Caco-2 (cell line): ENCODE measurements at regions not wholly inside any gene's neighbourhood (a gene's known extent, or its start where the extent isn't known, plus 50 kb on each side); places are given as distances from the start of the nearest gene placed in this dataset.

Source experiments
- BruUV-seq: library from RNA; stranded (reverse); fragments of 400-500 nt; replicated peaks from 2 replicates; lab custom pipeline; 2021; lab: Mats Ljungman, UMichigan
- CTCF ChIA-PET: fragments of 300-600 bp; sonication (Branson Sonifier 250); formaldehyde crosslinking; loops from one replicate; lab custom pipeline; 2022; ENCODE audit warnings: antibody characterized with exemption; lab: Charles Lee
- POLR2A ChIA-PET: fragments of 300-600 bp; sonication (Branson Sonifier 250); formaldehyde crosslinking; loops from one replicate; lab custom pipeline; 2022; ENCODE audit warnings: antibody characterized with exemption; lab: Charles Lee
- DNase-seq, 2 experiments: peaks; one replicate each; pipeline versions ENCODE4 v3.0.0 to v3.0.0-alpha.2; 2020 to 2022
- H3K27me3 ChIP-seq: replicated peaks from 2 replicates; pipeline ENCODE4 v1.6.0; 2011; ENCODE audit warnings: low read length; ENCODE audit not compliant: control insufficient read depth, insufficient read depth
- H3K36me3 ChIP-seq: 2 replicates; pipeline ENCODE4 v1.5.1; 2011; ENCODE audit warnings: low read length; ENCODE audit not compliant: control insufficient read depth, insufficient read depth
- H3K4me1 ChIP-seq: fragments of 250-450 bp; sonication (Bioruptor Pico); 2 replicates; pipeline ENCODE4 v1.5.1; 2020; ENCODE audit warnings: mild to moderate bottlenecking
- H3K4me3 ChIP-seq: 2 replicates; pipeline ENCODE4 v1.5.1; 2011; ENCODE audit warnings: low read depth, mild to moderate bottlenecking, control low read depth, low read length
- H3K9me3 ChIP-seq: fragments of 250-450 bp; sonication (Bioruptor Pico); 2 replicates; pipeline ENCODE4 v1.5.1; 2020; ENCODE audit warnings: mild to moderate bottlenecking, moderate library complexity
- H3K27ac Mint-ChIP-seq: one replicate; pipeline ENCODE4 v1.8.0; 2022; ENCODE audit warnings: mixed read lengths; ENCODE audit not compliant: unreplicated experiment
- H3K27me3 Mint-ChIP-seq: one replicate; pipeline ENCODE4 v1.8.0; 2022; ENCODE audit warnings: mixed read lengths; ENCODE audit not compliant: insufficient read depth, unreplicated experiment
- H3K36me3 Mint-ChIP-seq: one replicate; pipeline ENCODE4 v1.8.0; 2022; ENCODE audit warnings: mild to moderate bottlenecking, mixed read lengths; ENCODE audit not compliant: insufficient read depth, unreplicated experiment
- H3K4me1 Mint-ChIP-seq: one replicate; pipeline ENCODE4 v1.8.0; 2022; ENCODE audit warnings: low read depth, mixed read lengths; ENCODE audit not compliant: unreplicated experiment
- H3K4me3 Mint-ChIP-seq: one replicate; pipeline ENCODE4 v1.8.0; 2022; ENCODE audit warnings: mild to moderate bottlenecking, moderate library complexity, mixed read lengths; ENCODE audit not compliant: unreplicated experiment
- H3K9me3 Mint-ChIP-seq: one replicate; pipeline ENCODE4 v1.8.0; 2022; ENCODE audit warnings: mixed read lengths; ENCODE audit not compliant: unreplicated experiment
- CTCF ChIP-seq, 2 experiments: fragments of 200-600 bp in 1 of 2; IDR thresholded peaks; 1 replicate in 1 of 2; 2 replicates in 1 of 2; pipeline versions ENCODE4 v1.5.1 to v1.8.0; 2011 to 2022; ENCODE audit warnings: antibody characterized with exemption in 1 of 2, control low read depth in 1 of 2, inconsistent platforms in 1 of 2, low read depth in 1 of 2, low read length in 1 of 2, mild to moderate bottlenecking in 1 of 2, moderate library complexity in 1 of 2; ENCODE audit not compliant: insufficient read depth in 1 of 2, severe bottlenecking in 1 of 2, unreplicated experiment in 1 of 2
- intact Hi-C: fragments of 100-400 bp; cut with micrococcal nuclease; formaldehyde crosslinking; loops from one replicate; pipeline ENCODE4 v1.10.0; 2022; ENCODE audit not compliant: unreplicated experiment

DNA sequence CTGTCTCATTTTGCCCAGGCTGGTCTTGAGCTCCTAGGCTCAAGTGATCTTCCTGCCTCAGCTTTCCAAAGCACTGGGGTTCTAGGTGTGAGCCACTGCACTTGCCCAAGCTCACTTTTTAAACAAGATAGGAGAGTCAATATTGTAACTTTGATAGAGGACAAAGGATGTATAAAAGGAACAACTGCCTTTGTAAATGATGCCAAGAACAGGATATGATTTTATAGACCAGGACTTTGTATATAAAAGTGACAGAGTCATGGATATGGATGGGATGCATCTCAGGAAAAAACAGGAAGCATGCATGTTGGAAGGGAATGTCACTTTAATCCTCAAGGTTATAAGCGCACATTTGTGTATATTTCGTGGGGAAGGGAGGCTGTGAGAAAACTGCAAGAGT lies 338.4 kb downstream of the PRL start:
- POLR2A ChIA-PET = interaction anchor here (0.6 kb wide), 1 partner anchor 68 kb away, joined by 3 read pairs; no protein-coding TSS in a partner anchor
- H3K4me3 Mint-ChIP-seq = no peak overlapping the region
- intact Hi-C loops = no loop called here
- Histone ChIP-seq H3K4me1 (no peaks in the 10 kb centered on the region), H3K9me3 (no peaks in the 10 kb centered on the region), H3K27me3 (no peaks in the 10 kb centered on the region), H3K4me3 (no peak overlapping the region), H3K36me3 (no peaks in the 10 kb centered on the region)
- no peaks in the 10 kb centered on the region for H3K36me3 Mint-ChIP-seq
- no TSS peak for BruUV-seq
- peaks cover 22% of the 10 kb centered on the region for H3K4me1 Mint-ChIP-seq
- no peaks in the 10 kb centered on the region for H3K9me3 Mint-ChIP-seq
- DNase-seq = no peak
- no peak for TF ChIP-seq CTCF (IDR thresholded peaks at IDR 0.05; ENCODE audit: insufficient read depth in 1 of 2, low read depth in 1 of 2, low read length in 1 of 2, severe bottlenecking in 1 of 2, unreplicated experiment in 1 of 2)
- no peaks in the 10 kb centered on the region for H3K27me3 Mint-ChIP-seq
- H3K27ac Mint-ChIP-seq = no peak overlapping the region
- CTCF ChIA-PET = interaction anchor here (0.7 kb wide), 1 partner anchor 731 kb away, joined by 3 read pairs; no protein-coding TSS in a partner anchor

DNA sequence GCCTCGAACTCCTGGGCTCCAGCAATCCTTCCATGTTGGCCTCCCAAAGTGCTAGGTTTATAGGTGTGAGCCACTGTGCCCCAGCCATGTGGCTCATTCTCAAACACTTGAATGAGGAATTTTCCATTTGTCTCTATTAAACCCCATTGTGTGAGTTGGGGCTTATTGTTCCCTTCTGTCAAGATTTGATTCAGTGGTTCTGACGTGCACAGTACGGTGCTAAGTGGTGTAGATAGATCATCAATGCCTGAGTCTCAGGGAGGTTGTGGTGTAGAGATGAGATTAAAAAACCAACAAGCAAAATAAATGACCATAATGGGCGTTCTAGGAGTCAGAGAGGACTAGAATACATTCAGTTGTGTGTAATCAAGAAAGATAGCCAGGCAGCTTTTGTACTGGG lies 335.6 kb downstream of the PRL start:
- Histone ChIP-seq H3K27me3 (no peaks in the 10 kb centered on the region), H3K36me3 (no peaks in the 10 kb centered on the region), H3K4me1 (no peaks in the 10 kb centered on the region), H3K4me3 (no peak overlapping the region), H3K9me3 (no peaks in the 10 kb centered on the region)
- ChIA-PET POLR2A (no interaction called here), CTCF (no interaction called here)
- no peak for DNase-seq
- intact Hi-C loops = no loop called here
- H3K9me3 Mint-ChIP-seq = no peaks in the 10 kb centered on the region
- peaks cover 5% of the 10 kb centered on the region for H3K4me1 Mint-ChIP-seq
- H3K36me3 Mint-ChIP-seq = no peaks in the 10 kb centered on the region
- no TSS peak for BruUV-seq
- TF ChIP-seq CTCF (IDR thresholded peaks at IDR 0.05; ENCODE audit: insufficient read depth in 1 of 2, low read depth in 1 of 2, low read length in 1 of 2, severe bottlenecking in 1 of 2, unreplicated experiment in 1 of 2) = no peak
- no peaks in the 10 kb centered on the region for H3K27me3 Mint-ChIP-seq
- H3K27ac Mint-ChIP-seq = no peak overlapping the region
- no peak overlapping the region for H3K4me3 Mint-ChIP-seq

DNA sequence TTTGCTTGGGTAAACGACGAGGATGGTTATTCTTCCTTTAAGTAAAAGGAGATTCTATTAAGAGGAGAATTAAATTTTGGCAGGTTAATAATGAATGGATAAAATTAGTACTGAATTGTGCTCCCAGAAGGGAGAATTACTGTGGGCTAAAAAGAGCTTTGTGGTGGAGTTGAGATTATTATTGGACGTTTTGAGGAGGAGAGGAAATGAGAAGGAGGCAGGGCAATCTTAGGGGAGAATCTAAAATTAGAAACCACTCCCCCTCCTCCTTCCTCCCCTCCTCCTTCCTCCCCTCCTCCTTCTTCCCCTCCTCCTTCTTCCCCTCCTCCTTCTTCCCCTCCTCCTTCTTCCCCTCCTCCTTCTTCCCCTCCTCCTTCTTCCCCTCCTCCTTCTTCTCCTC lies 331.8 kb downstream of the PRL start:
- TF ChIP-seq CTCF (IDR thresholded peaks at IDR 0.05; ENCODE audit: insufficient read depth in 1 of 2, low read depth in 1 of 2, low read length in 1 of 2, severe bottlenecking in 1 of 2, unreplicated experiment in 1 of 2) = no peak
- H3K27me3 Mint-ChIP-seq = no peaks in the 10 kb centered on the region
- Histone ChIP-seq H3K27me3 (no peaks in the 10 kb centered on the region), H3K4me3 (no peak overlapping the region), H3K4me1 (no peaks in the 10 kb centered on the region), H3K9me3 (no peaks in the 10 kb centered on the region), H3K36me3 (no peaks in the 10 kb centered on the region)
- no TSS peak for BruUV-seq
- H3K4me3 Mint-ChIP-seq = no peak overlapping the region
- H3K36me3 Mint-ChIP-seq = no peaks in the 10 kb centered on the region
- no peak overlapping the region for H3K27ac Mint-ChIP-seq
- peaks cover 1% of the 10 kb centered on the region for H3K4me1 Mint-ChIP-seq
- no peak for DNase-seq
- no peaks in the 10 kb centered on the region for H3K9me3 Mint-ChIP-seq
- ChIA-PET CTCF (no interaction called here), POLR2A (no interaction called here)
- intact Hi-C loops = no loop called here
